HG02870 (cell line): ENCODE measurements at regions not wholly inside any gene's neighbourhood (a gene's known extent, or its start where the extent isn't known, plus 50 kb on each side); places are given as distances from the start of the nearest gene placed in this dataset.
A peak's percentile ranks its signal among the peaks of the same experiment; 100 is the strongest.
"Not testable (repeated sequence)": the region's sequence is repeated elsewhere in the genome, so short reads cannot be mapped to it uniquely, and the experiment has no call there.

Experiments
- ATAC-seq: cut with Tn5 transposase; IDR thresholded peaks from one replicate; pipeline ENCODE4 v1.9.1; 2021; ENCODE audit warnings: mild to moderate bottlenecking, moderate library complexity; ENCODE audit not compliant: unreplicated experiment

GRCh38 chr10:33102071-33102470 is 144.0 kb upstream of the ITGB1 start:
- no peak for ATAC-seq

DNA sequence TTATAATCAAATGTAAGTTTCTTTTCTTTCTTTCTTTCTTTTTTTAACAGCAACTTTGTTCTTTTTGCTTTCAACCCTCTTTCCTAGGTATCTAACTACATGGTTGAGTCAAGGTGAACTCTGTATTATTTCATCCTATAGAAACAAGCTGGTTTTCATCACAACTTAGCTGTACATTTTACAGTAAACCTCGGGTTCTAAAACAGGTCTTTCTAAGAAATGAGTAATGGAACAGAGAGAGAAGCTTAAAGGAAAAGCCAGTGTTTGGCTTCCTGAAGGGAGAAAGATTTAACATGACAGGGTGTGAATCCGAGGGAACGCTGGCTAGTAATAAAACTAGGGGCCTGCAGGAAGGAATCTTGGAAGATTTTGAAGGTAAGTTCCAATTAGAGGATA is 143.4 kb upstream of the ITGB1 start:
- ATAC-seq: no peak

DNA sequence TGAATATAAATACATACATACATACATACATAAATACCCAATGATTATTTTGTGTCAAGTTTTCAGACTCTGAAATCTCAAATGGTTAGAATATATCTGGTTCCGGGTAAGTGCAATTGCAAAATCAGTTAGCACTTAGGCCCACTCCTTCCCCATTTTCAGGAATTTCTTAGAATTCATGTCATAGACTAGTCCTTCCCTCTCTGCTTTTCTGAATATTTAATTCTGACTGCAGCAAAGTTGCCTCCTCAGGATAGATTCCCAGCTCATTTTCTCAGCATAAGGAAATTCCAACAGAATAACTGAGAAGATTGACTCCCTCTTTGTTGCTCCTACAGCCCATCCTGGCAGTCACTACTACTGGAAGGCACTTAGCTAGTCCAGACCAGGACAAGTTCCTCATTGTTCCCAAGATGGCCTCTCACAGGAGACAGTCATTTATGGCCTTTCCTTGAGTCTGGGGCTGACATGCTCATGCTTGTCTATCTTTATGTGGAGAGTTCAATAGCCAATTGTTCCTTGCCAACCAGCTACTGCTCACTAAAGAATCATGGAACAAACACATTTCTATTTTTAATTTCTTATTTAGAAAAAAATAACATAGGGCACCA is 142.9 kb upstream of the ITGB1 start:
- no peak for ATAC-seq

- ATAC-seq: no peak
Observed at GRCh38 chr10:33099748-33100147, 141.7 kb upstream of the ITGB1 start.

- ATAC-seq: no peak
Observed at GRCh38 chr10:33098951-33099663, 141.1 kb upstream of the ITGB1 start.

DNA sequence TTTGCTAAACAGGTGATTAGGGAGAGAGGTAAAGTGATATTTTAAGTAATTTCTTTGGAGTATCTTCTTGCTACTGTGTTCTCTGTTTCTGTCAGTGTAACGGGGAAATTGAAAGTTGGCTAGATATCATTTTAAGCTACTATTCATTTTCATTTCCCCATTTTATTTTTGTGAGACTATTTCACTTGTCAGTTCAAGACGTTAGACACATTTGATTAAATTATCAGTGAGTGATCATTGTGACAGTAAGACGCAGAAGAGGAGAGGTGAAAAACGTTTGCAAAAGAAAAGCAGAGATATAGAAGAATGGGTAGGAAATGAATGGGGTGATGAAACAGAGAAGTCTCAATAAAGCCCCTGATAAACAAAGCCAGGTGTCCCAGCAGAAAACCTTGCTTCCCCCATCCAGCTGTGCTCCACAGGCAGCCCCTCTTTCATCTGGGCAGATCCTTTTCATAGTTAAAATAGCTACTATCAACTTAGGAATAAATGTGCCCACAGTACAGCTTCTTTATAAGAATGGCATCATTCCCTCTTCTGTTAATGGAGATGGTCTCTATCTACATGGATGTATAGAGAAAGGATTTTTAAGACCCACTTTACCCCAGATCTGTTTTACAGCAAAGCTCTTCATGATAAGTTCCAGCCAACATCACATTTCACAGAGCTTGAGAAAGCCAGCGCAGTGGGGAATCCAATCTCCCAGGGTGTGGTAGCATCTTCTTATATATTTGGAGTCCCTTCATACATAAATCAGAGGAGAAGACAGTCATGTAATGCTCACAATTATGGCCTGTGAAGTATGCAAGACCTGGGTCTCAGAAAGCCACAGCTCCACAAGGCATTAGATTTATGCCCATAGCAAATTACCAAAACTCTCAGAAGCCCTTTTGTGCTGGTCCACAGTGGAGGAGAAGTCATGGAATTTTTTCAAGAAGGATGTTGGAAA is 138.1 kb upstream of the ITGB1 start:
- peak; percentile 60 for ATAC-seq

- no peak for ATAC-seq
Observed at GRCh38 chr10:33094263-33095051, 136.4 kb upstream of the ITGB1 start.

GRCh38 chr10:33093362-33093761 is 135.3 kb upstream of the ITGB1 start:
- no peak for ATAC-seq

GRCh38 chr10:33092596-33092995 is 134.6 kb upstream of the ITGB1 start:
- ATAC-seq: no peak

GRCh38 chr10:33091201-33091600 is 133.2 kb upstream of the ITGB1 start:
- ATAC-seq: no peak

GRCh38 chr10:33088990-33089389 is 131.0 kb upstream of the ITGB1 start:
- ATAC-seq: no peak

GRCh38 chr10:33087922-33088321 is 129.9 kb upstream of the ITGB1 start:
- ATAC-seq: no peak

DNA sequence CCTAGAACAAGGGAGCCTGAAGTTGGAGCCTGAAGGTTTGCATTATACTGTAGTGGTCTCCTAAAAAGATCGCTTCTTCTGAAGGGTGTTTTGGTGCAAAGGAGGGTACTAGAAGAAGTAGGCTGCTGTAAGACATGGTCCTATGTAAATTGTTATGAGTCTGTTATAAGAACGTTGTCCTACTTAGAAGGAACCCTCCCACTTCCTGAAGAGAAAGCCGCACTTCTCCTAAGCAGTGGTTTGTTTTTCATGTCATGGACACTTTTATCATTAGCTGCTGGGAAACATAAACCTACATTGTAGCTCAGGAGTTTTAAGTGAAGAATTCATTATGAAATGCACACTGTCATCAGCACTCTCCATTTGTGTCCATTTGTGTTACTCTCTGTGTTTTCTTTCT is 129.1 kb upstream of the ITGB1 start:
- no peak for ATAC-seq

DNA sequence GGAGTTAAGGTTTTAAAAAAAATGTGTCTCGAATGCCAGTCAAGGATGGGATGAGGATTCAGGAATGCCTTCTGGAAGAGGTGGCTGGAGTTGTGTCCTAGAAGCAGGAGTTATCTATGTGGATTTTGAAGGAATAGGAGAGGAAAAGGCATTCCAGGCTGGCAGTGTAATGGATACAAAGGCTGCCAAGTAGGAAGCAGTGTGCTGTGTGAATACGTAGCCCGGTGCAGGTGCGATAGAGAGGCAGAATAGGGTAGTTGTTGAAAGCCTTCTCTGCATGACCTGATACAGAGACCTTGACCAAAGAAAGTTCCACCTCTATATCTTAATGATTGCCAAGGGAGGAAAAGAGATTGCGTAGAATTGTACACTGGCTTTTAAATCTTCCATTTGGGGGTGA is 128.1 kb upstream of the ITGB1 start:
- ATAC-seq: no peak

GRCh38 chr10:33085313-33085833 is 127.3 kb upstream of the ITGB1 start:
- ATAC-seq: no peak

DNA sequence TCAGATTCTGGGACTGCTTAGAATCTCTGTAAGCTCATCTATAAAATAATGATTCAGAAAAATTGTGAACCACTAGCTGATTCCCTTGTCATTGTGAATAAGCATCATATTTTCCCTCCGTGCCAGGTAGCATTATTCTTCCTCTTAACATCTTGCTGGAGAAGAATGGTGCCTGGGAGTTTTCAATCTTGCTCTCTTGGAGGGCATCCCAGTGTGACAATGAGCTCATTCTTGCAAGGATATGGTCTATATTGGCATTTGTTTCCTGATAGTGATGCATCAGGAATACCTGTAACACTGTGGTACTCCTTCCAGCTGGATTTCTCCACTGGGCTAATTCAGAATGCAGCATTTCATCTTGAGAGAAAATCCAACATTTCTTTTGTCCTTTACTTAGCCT is 126.4 kb upstream of the ITGB1 start:
- no peak for ATAC-seq

GRCh38 chr10:33082373-33082895 is 124.4 kb upstream of the ITGB1 start:
- no peak for ATAC-seq

- ATAC-seq: not testable (repeated sequence)
Observed at GRCh38 chr10:33080467-33080866, 122.4 kb upstream of the ITGB1 start.

DNA sequence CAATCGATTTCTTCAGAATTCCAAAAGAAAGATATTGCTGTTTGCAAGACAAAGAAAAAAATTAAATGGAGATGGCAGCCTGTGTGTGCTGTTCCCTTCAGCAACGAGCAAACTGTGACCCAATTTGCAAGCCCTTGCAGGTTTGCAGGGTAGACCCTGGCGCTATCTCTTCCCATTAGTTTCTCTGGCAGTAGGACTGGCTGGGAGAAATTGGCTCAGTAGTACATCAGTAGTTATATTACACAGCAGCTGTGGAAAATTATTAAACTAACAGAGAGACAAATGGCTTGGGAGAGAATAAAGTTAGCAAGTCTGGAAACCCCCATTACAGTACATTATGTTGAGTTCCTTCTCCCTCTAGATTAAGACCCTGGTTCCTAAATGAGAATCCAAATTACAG is 116.4 kb upstream of the ITGB1 start:
- no peak for ATAC-seq

DNA sequence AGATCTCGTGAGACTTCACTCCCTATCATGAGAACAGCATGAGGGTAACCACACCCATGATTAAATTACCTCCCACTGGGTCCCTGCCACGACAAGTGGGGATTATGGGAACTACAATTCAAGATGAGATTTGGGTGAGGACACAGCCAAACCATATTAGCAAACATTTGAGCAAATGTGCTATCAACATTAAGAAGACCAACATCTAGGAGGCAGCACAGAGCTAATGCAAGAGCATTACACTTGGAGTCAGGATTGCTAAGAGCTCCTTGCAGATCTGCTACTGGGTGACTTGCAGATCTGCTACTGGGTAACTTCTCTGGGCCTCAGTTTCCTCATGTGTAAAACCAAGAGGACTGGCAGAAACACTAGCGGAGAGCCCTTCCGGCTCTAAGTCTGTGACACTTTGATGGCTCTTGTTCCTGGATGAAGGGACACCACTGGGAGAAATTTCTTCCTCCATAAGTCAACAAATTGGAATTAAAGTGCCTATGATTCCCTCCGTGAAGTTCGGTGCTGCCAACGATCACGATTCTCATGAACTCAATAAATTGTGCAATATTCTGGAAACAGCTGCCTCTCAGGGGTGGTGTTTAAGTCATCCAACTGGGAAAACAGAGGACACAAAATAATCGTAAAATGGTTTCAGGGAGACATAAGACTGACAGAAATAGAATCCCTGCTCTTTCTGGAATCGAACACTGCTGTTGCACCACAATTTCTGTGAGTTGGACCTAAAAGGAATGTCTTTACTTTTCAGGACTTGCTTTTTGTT is 115.8 kb upstream of the ITGB1 start:
- ATAC-seq: no peak
